ENCODE measurements at regions not wholly inside any gene's neighbourhood (a gene's known extent, or its start where the extent isn't known, plus 50 kb on each side); places are given as distances from the start of the nearest gene placed in this dataset.

DNA sequence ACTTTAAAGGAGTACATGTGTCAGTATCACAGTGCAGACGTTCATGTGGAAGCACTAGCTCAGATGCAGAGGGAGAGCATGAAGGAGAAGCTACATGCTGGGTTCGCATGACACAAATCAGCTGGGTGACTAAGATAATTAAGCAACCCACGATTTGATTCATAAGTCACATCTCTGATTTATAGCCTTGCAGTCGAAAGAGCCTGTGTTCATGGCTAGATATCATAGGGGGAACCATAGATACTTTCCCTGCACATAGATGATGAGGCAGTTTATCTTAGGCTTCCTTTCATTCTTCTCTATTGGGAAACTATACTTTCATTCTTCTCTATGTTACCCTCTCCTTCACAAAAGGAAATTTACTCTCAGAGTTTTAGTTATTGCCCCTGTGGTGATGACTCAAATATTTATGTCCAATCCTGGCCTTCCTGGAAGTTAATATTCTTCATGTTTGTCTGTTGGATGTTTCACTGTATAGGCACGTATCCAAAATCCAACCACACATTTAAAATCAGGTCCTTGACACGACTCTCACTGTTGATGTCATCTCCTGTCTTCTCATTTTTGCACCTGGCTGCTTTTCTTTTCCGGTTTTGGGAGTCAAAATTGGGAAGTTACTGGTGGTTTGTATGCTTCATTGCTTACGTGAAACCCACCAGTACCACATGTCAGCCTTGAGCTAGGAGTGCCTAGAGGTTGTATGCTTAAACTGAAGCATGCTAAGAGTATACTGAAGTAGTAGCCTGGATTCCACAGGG lies 56.3 kb upstream of the SLC5A12 start:
- H3K27me3 Mint-ChIP-seq (ENCODE audit: low read depth) = no peaks in the 10 kb centered on the region
- ChIA-PET POLR2A (no interaction called here), CTCF (no interaction called here)
- H3K4me1 Mint-ChIP-seq = no peaks in the 10 kb centered on the region
- TF ChIP-seq, protein P1, sequence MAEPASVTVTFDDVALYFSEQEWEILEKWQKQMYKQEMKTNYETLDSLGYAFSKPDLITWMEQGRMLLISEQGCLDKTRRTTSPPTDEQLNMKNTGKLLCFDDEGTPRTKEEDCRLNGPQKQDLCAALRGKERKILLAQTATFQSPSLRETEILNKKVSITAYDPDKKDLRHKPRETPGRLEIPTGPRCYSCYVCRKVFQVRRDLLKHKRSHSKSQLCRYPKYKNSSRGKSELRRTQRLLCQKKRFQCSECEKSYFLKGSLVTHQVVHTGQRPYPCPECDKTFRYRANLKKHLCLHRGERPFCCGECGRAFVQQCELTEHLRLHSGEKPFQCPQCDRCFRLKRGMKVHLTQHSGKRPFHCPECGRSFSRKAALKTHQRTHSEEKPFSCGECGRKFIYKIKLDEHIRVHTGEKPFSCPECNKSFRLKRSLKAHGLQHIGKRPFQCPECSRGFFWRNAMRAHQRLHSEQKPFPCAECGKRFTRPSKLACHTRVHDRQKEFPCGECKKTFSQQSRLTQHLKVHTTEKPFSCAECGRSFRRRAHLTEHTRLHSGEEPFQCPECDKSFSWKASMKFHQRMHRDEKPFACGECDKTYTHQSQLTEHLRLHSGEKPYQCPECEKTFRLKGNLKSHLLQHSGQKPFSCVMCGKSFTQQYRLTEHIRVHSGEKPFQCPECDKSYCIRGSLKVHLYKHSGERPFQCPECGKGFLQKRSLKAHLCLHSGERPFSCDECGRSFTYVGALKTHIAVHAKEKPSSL (CRISPR knock-in tag; conservative IDR thresholded peaks at IDR 0.05) = no peak
- TF ChIP-seq RELA (CRISPR knock-in tag; IDR thresholded peaks at IDR 0.05; ENCODE audit: borderline replicate concordance) (no peak), ELF4 (CRISPR knock-in tag; IDR thresholded peaks at IDR 0.05; ENCODE audit: low read depth) (no peak)
- H3K4me3 Mint-ChIP-seq = no peak overlapping the region
- H3K9me3 Mint-ChIP-seq = peaks cover 3% of the 10 kb centered on the region
- no peak for DNase-seq (ENCODE audit: low spot score)
- peaks cover 2% of the 10 kb centered on the region for H3K36me3 Mint-ChIP-seq
- ATAC-seq = no peak
- no peak overlapping the region for H3K27ac Mint-ChIP-seq

DNA sequence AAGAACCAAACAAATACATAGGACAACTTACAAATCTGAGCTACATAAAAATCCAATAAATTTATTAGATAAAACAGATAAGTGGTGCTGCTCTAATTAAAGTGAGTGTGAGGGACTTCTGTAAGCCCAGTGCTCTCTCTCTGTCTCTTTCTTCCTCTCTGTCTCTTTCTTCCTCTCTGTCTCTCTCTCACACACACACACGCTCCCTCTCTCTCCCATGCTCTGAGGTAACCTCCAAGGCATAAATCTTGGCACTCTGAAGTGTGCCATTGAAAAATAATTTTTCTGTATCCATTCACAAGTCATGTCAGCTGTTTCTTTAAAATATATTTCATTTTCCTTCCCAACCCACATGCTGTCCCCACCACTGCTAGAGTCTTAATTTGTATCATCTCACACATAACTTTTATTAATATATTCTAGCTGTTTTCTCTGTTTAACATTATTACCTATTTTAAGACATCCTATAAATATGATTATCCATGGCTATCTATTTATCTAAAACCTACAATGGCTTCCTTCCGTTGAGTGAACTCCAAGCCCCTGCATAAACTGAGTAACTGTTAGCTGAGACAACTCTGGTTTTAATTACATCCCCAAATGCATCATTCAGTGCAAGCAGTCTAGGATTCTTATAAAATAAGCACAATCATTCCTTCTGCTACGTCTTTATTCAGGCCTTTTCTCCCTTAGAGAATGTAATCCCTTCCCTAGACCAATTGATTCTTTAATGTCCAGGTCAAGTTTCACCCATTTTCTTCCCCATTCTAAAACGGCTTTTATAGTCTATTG lies 57.4 kb upstream of the SLC5A12 start:
- peaks cover 14% of the 10 kb centered on the region for H3K9me3 Mint-ChIP-seq
- no peak overlapping the region for H3K4me3 Mint-ChIP-seq
- ChIA-PET POLR2A (no interaction called here), CTCF (no interaction called here)
- DNase-seq (ENCODE audit: low spot score) (no peak), ATAC-seq (no peak)
- H3K4me1 Mint-ChIP-seq = no peaks in the 10 kb centered on the region
- no peak overlapping the region for H3K27ac Mint-ChIP-seq
- TF ChIP-seq ESRRA (CRISPR knock-in tag; IDR thresholded peaks at IDR 0.05; ENCODE audit: borderline replicate concordance) = no peak
- no peak for TF ChIP-seq ZNF263 (CRISPR knock-in tag; IDR thresholded peaks at IDR 0.05; ENCODE audit: low read depth)
- TF ChIP-seq, protein P2, sequence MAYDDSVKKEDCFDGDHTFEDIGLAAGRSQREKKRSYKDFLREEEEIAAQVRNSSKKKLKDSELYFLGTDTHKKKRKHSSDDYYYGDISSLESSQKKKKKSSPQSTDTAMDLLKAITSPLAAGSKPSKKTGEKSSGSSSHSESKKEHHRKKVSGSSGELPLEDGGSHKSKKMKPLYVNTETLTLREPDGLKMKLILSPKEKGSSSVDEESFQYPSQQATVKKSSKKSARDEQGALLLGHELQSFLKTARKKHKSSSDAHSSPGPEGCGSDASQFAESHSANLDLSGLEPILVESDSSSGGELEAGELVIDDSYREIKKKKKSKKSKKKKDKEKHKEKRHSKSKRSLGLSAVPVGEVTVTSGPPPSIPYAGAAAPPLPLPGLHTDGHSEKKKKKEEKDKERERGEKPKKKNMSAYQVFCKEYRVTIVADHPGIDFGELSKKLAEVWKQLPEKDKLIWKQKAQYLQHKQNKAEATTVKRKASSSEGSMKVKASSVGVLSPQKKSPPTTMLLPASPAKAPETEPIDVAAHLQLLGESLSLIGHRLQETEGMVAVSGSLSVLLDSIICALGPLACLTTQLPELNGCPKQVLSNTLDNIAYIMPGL (CRISPR knock-in tag; IDR thresholded peaks at IDR 0.05) = no peak
- TF ChIP-seq, protein P3, sequence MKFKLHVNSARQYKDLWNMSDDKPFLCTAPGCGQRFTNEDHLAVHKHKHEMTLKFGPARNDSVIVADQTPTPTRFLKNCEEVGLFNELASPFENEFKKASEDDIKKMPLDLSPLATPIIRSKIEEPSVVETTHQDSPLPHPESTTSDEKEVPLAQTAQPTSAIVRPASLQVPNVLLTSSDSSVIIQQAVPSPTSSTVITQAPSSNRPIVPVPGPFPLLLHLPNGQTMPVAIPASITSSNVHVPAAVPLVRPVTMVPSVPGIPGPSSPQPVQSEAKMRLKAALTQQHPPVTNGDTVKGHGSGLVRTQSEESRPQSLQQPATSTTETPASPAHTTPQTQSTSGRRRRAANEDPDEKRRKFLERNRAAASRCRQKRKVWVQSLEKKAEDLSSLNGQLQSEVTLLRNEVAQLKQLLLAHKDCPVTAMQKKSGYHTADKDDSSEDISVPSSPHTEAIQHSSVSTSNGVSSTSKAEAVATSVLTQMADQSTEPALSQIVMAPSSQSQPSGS (CRISPR knock-in tag; IDR thresholded peaks at IDR 0.05; ENCODE audit: borderline replicate concordance, low read depth) = no peak
- no peak for TF ChIP-seq CTCF (IDR thresholded peaks at IDR 0.05)
- TF ChIP-seq CDX4 (CRISPR knock-in tag; IDR thresholded peaks at IDR 0.05; ENCODE audit: borderline replicate concordance) = no peak
- no peak for TF ChIP-seq JAZF1 (CRISPR knock-in tag; IDR thresholded peaks at IDR 0.05)
- peaks cover 13% of the 10 kb centered on the region for H3K36me3 Mint-ChIP-seq
- H3K27me3 Mint-ChIP-seq (ENCODE audit: low read depth) = no peaks in the 10 kb centered on the region

Measured in WTC11 (cell line).